Small intestine (tissue), 7 donors: ENCODE measurements at regions not wholly inside any gene's neighbourhood (a gene's known extent, or its start where the extent isn't known, plus 50 kb on each side); places are given as distances from the start of the nearest gene placed in this dataset.
"Not testable (repeated sequence)": the region's sequence is repeated elsewhere in the genome, so short reads cannot be mapped to it uniquely, and the experiment has no call there.

Source experiments
- DNase-seq, 2 donors: peaks; one replicate each; pipeline versions ENCODE4 v3.0.0 to v3.0.0-alpha.2; 2013
- FAIRE-seq: peaks from 2 replicates; lab custom pipeline; 2012; peaks lifted over from hg19 to GRCh38; lab: Jason Lieb, UNC
- H3K27ac ChIP-seq, 3 donors: one replicate each; pipeline ENCODE4 v1.5.1; 2013; ENCODE audit warnings: low read length in 2 of 3, mild to moderate bottlenecking in 2 of 3, control low read depth in 1 of 3, inconsistent platforms in 1 of 3, low read depth in 1 of 3, moderate library complexity in 1 of 3
- H3K27me3 ChIP-seq, 3 donors: one replicate each; pipeline ENCODE4 v1.6.1; 2013; ENCODE audit warnings: low read length in 3 of 3, inconsistent platforms in 1 of 3; ENCODE audit not compliant: control insufficient read depth in 3 of 3, insufficient read depth in 3 of 3
- H3K36me3 ChIP-seq, 3 donors: one replicate each; pipeline ENCODE4 v1.6.1; 2013; ENCODE audit warnings: low read length in 3 of 3, inconsistent platforms in 1 of 3, low read depth in 1 of 3, mild to moderate bottlenecking in 1 of 3, moderate library complexity in 1 of 3; ENCODE audit not compliant: control insufficient read depth in 3 of 3, insufficient read depth in 2 of 3
- H3K4me1 ChIP-seq, 3 donors: one replicate each; pipeline ENCODE4 v1.6.1; 2013; ENCODE audit warnings: low read length in 2 of 3, inconsistent platforms in 1 of 3, low read depth in 1 of 3, mild to moderate bottlenecking in 1 of 3, moderate library complexity in 1 of 3; ENCODE audit not compliant: control insufficient read depth in 3 of 3, insufficient read depth in 2 of 3
- H3K4me3 ChIP-seq, 3 donors: one replicate each; pipeline ENCODE4 v1.5.1; 2013; ENCODE audit warnings: low read length in 3 of 3, control low read depth in 1 of 3, inconsistent platforms in 1 of 3, low read depth in 1 of 3, mild to moderate bottlenecking in 1 of 3, moderate library complexity in 1 of 3
- H3K9me3 ChIP-seq, 2 donors: one replicate each; pipeline ENCODE4 v1.6.1; 2013; ENCODE audit warnings: low read depth in 1 of 2, low read length in 1 of 2; ENCODE audit not compliant: control insufficient read depth in 2 of 2, insufficient read depth in 1 of 2
- WGBS, 3 donors: extraction: QIAGEN DNeasy Blood & Tissue Kit; methylation state at CpG; one replicate each; pipeline ENCODE4 v1.1.7; 2013; 5-methylcytosine and 5-hydroxymethylcytosine counted together
- donor health status: healthy with polysubstance abuse.
- donor health status: control.
- donor health status: control.
- donor health status: Bipolar disorder and iron deficiency.
- donor health status: healthy.

GRCh38 chr5:167941556-167941955 lies 349.9 kb upstream of the WWC1 start:
- not testable (repeated sequence) for H3K9me3 ChIP-seq, H3K4me3 ChIP-seq, H3K4me1 ChIP-seq, H3K36me3 ChIP-seq, H3K27ac ChIP-seq, FAIRE-seq, H3K27me3 ChIP-seq, DNase-seq
- 49 to 61% (median 50%) methylated on average over 2 of the region's 2 CpGs for WGBS, 3 donors

GRCh38 chr5:167943343-167943742 lies 348.1 kb upstream of the WWC1 start:
- no peak for FAIRE-seq
- WGBS, 3 donors: 39 to 70% (median 45%) methylated on average over 1 of the region's 1 CpG

GRCh38 chr5:167944121-167944852 lies 347.2 kb upstream of the WWC1 start:
- WGBS, 3 donors: 52 to 75% (median 58%) methylated on average over 9 of the region's 9 CpGs

More at GRCh38 chr5:167943343-167943742, 348.1 kb upstream of the WWC1 start:
- H3K27ac ChIP-seq: no peak overlapping the region
- H3K4me1 ChIP-seq: no peaks in the 10 kb centered on the region
- H3K36me3 ChIP-seq: no peaks in the 10 kb centered on the region
- DNase-seq: no peak
- no peaks in the 10 kb centered on the region for H3K9me3 ChIP-seq
- H3K27me3 ChIP-seq: no peaks in the 10 kb centered on the region
- H3K4me3 ChIP-seq: peak overlapping the region in 1 of 3 donors; percentile 5

GRCh38 chr5:167945542-167946384 lies 345.7 kb upstream of the WWC1 start:
- Histone ChIP-seq H3K4me3 (no peak overlapping the region), H3K36me3 (no peaks in the 10 kb centered on the region), H3K9me3 (no peaks in the 10 kb centered on the region), H3K27me3 (no peaks in the 10 kb centered on the region), H3K27ac (no peak overlapping the region), H3K4me1 (no peaks in the 10 kb centered on the region)
- DNase-seq: peak in 1 of 2 donors; percentile 8
- whole genome bisulfite sequencing, 3 donors: 58 to 71% (median 66%) methylated on average over 14 of the region's 14 CpGs
- FAIRE-seq: no peak

More at GRCh38 chr5:167944121-167944852, 347.2 kb upstream of the WWC1 start:
- no peaks in the 10 kb centered on the region for H3K36me3 ChIP-seq
- H3K27ac ChIP-seq: no peak overlapping the region
- no peaks in the 10 kb centered on the region for H3K9me3 ChIP-seq
- no peak overlapping the region for H3K4me3 ChIP-seq
- FAIRE-seq (no peak), DNase-seq (no peak)
- no peaks in the 10 kb centered on the region for H3K27me3 ChIP-seq
- H3K4me1 ChIP-seq: no peaks in the 10 kb centered on the region

- WGBS, 3 donors: 39 to 58% (median 52%) methylated on average over 1 of the region's 1 CpG
- DNase-seq (no peak), FAIRE-seq (no peak)
- Histone ChIP-seq H3K36me3 (no peaks in the 10 kb centered on the region), H3K27ac (no peak overlapping the region), H3K4me1 (no peaks in the 10 kb centered on the region), H3K9me3 (no peaks in the 10 kb centered on the region), H3K27me3 (no peaks in the 10 kb centered on the region), H3K4me3 (no peak overlapping the region)
Measured at GRCh38 chr5:167947306-167947705, 344.1 kb upstream of the WWC1 start.

GRCh38 chr5:167948251-167948650 lies 343.2 kb upstream of the WWC1 start:
- H3K36me3 ChIP-seq: no peaks in the 10 kb centered on the region
- peaks cover 0 to 2% (median 0%) of the 10 kb centered on the region in 3 donors for H3K27me3 ChIP-seq
- H3K27ac ChIP-seq: no peak overlapping the region
- no peak for DNase-seq
- H3K4me1 ChIP-seq: no peaks in the 10 kb centered on the region
- 65 to 80% (median 74%) methylated on average over 3 of the region's 3 CpGs for WGBS, 3 donors
- H3K9me3 ChIP-seq: no peaks in the 10 kb centered on the region
- no peak overlapping the region for H3K4me3 ChIP-seq
- no peak for FAIRE-seq

GRCh38 chr5:167949435-167949834 lies 342.0 kb upstream of the WWC1 start:
- FAIRE-seq (no peak), DNase-seq (no peak)
- H3K9me3 ChIP-seq: no peaks in the 10 kb centered on the region
- H3K36me3 ChIP-seq: no peaks in the 10 kb centered on the region
- no peak overlapping the region for H3K27ac ChIP-seq
- H3K4me3 ChIP-seq: no peak overlapping the region
- peaks cover 0 to 4% (median 0%) of the 10 kb centered on the region in 3 donors for H3K27me3 ChIP-seq
- 79 to 83% (median 80%) methylated on average over 3 of the region's 3 CpGs for WGBS, 3 donors
- no peaks in the 10 kb centered on the region for H3K4me1 ChIP-seq

GRCh38 chr5:167950126-167950721 lies 341.2 kb upstream of the WWC1 start:
- 67 to 81% (median 72%) methylated on average over 5 of the region's 5 CpGs for WGBS, 3 donors
- Histone ChIP-seq H3K9me3 (no peaks in the 10 kb centered on the region), H3K36me3 (no peaks in the 10 kb centered on the region), H3K4me3 (no peak overlapping the region), H3K27me3 (peaks cover 0 to 4% (median 0%) of the 10 kb centered on the region in 3 donors), H3K4me1 (no peaks in the 10 kb centered on the region), H3K27ac (no peak overlapping the region)
- FAIRE-seq (no peak), DNase-seq (no peak)
